Body of pancreas (tissue), 4 donors: ENCODE measurements at regions not wholly inside any gene's neighbourhood (a gene's known extent, or its start where the extent isn't known, plus 50 kb on each side); places are given as distances from the start of the nearest gene placed in this dataset.

ENCODE experiments used
- CTCF ChIP-seq, 7 experiments: fragments of 450-650 bp in 4 of 7; fragments of 200-600 bp in 3 of 7; sonication (generic) in 3 of 7; IDR thresholded peaks; one replicate each; pipeline ENCODE4 v1.5.1; 2016 to 2019; ENCODE audit warnings: antibody characterized with exemption in 7 of 7
- POLR2A ChIP-seq, 3 donors: fragments of 450-650 bp; IDR thresholded peaks; one replicate each; pipeline ENCODE4 v1.6.1; 2016; ENCODE audit warnings: antibody characterized with exemption in 3 of 3, mild to moderate bottlenecking in 2 of 3

- TF ChIP-seq CTCF (IDR thresholded peaks at IDR 0.05): no peak
- TF ChIP-seq POLR2A (IDR thresholded peaks at IDR 0.05): no peak
Measured at GRCh38 chr9:117636681-117637080, 67.5 kb upstream of the TLR4 start.
